Stimulated activated CD8-positive, alpha-beta memory T cell treated with anti-CD3 and anti-CD28 coated beads, Interleukin-15, amount 100 ng/mL, for 4 hours (primary cell): ENCODE measurements at regions not wholly inside any gene's neighbourhood (a gene's known extent, or its start where the extent isn't known, plus 50 kb on each side); places are given as distances from the start of the nearest gene placed in this dataset.
"Not testable (repeated sequence)": the region's sequence is repeated elsewhere in the genome, so short reads cannot be mapped to it uniquely, and the experiment has no call there.

Experiments
- DNase-seq, 2 donors: peaks; one replicate each; pipeline ENCODE4 v3.0.0-alpha.2; 2020; ENCODE audit warnings: low read depth in 2 of 2

- no peak for DNase-seq
Measured at GRCh38 chr10:94225589-94225988, 137.2 kb downstream of the NOC3L start.

DNA sequence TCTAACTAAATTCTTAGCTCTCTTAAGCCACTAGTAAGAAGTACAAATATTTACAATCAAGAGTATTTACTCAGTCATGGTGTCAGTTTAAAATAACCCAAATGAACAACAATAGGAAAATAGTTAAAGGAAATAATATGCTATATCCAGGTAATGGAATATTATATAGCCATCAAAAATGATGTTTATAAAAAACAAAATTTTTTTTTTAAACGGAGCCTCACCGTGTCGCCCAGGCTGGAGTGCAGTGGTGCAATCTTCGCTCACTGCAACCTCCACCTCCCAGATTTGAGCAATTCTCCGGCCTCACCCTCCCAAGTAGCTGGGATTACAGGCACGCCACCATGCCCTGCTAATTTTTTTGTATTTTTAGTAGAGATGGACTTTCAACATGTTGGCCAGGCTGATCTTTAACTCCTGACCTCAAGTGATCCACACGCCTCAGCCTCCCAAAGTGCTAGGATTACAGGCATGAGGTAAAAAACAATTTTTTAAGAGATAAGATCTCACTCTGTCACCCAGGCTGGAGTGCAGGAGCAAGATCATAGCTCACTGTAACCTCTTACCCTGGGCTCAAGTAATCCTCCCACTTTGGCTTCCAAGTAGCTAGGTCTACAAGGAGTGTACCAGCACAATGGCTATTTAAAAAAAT is 132.5 kb downstream of the NOC3L start:
- no peak for DNase-seq

GRCh38 chr10:94232711-94233383 is 129.9 kb downstream of the NOC3L start:
- no peak for DNase-seq

DNA sequence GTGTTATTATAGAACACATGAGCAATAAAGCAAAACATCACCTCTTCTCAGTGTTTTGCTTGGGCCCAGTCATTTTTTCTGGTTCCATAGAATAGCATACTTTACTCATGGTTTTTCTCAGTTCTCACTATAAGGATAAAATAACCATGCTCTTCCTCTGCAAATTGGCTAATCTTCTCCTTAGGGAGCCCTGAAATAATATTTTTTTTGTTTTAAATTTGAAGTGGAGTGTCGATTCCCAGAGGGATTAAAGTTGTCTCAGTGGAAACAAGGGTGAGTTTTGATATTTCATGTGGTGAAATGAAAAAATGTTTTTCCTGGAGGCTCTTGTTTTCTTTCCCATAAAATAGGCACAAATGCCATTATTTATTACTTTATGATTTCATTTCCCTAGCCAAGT is 127.3 kb downstream of the NOC3L start:
- DNase-seq = no peak

GRCh38 chr10:94238006-94238617 is 124.6 kb downstream of the NOC3L start:
- DNase-seq = no peak

DNA sequence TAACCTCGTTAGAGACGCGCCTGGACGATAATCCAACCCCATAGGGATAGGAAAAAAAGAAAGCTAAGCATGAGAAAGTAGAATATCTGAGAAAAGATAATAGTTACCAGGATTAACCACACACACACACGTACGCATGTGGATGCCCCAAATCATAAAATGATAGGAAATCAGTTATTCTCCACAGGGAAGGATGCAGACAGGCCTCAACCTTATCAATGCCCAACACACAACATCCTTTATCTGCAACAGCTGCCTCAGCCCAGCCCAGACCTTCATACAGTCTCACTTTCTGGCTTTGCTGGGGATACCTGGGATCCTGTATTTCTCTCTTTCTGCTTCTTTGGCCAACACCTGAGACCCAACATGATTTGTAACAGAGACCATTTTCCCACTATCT is 123.0 kb downstream of the NOC3L start:
- DNase-seq = no peak

DNA sequence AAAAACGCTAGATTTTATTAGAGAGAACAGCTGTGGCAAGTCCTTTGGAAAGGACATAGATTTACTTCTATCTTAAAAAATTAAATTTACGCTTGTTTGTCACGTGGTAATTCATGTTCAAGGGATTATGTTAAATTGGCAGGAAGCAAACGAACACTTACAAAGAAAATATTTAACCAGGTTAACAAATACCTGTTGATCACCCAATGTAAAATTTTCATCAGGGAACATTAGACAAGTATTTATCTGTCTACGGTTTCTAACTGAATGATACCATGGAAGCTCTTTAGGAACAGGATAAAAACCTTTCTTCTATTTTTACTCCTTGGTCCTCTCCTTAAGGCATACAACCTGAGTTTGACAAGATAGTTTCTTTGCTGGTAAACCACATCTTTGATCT is 122.2 kb downstream of the NOC3L start:
- no peak for DNase-seq

GRCh38 chr10:94240901-94241300 is 121.8 kb downstream of the NOC3L start:
- no peak for DNase-seq

DNA sequence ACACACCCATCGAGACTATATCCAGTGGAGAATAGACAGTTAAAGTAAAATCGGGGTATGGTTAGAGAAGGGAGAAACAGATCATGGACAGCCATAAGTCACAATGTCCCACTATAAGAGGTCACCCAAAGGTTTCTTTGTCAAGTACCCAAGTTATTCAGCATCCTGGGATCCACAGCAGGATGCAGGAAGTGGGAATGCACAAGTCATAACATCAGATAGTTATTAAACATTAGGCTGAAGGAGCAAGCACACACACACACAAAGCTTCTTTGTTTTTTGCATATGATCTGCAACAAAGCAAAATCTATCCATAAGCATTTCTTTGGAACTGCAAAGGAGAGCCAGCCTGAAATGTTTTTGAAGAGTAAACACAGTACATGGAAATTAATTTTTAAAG is 111.6 kb downstream of the NOC3L start:
- DNase-seq = no peak

DNA sequence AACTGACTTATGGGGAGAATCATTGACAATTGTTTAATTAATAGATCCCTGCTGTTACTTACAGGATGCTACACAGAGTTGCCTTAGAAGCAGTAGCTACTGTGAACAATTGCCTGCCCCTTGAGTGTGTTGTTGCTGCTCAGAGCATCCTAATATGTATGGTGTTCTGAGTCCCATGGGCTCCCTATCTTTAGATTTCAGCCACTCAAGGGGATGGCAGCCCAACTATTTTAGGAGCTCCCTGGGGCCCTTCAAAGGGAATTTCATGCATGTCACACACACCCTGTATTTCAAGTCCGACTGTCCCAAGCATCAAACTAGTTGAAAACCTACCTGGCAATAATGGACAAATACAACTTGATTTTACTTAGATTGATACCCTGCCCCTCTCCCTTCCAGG is 111.2 kb downstream of the NOC3L start:
- DNase-seq = no peak

DNA sequence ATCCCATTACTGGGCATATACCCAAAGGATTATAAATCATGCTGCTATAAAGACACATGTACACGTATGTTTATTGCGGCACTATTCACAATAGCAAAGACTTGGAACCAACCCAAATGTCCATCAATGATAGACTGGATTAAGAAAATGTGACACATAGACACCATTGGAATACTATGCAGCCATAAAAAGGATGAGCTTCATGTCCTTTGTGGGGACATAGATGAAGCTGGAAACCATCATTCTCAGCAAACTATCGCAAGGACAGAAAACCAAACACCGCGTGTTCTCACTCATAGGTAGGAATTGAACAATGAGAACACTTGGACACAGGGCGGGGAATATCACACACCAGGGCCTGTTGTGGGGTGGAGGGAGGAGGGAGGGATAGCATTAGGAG is 105.3 kb downstream of the NOC3L start:
- not testable (repeated sequence) for DNase-seq

- DNase-seq = no peak
Measured at GRCh38 chr10:94260455-94260854, 102.3 kb downstream of the NOC3L start.

DNA sequence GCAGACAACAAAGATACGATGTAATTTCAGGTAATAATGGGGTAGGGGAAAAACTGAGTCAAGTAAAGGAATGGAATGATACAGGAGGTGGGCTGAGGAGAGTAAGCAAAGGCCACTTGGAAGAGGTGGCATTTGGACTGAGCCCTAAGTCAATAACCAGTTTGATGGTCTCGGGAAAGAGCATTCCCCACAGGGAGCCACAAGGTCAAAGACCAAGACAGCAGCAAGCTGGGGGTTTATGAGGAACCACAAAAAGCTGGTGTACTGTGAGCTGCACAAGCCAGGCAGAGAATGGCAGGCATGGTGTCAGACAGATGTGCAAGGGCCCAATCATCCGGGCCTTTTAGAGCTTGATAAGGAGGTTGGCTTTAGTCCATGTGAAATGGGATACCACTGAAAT is 98.7 kb downstream of the NOC3L start:
- no peak for DNase-seq

- no peak for DNase-seq
Measured at GRCh38 chr10:94266091-94266490, 96.6 kb downstream of the NOC3L start.

DNA sequence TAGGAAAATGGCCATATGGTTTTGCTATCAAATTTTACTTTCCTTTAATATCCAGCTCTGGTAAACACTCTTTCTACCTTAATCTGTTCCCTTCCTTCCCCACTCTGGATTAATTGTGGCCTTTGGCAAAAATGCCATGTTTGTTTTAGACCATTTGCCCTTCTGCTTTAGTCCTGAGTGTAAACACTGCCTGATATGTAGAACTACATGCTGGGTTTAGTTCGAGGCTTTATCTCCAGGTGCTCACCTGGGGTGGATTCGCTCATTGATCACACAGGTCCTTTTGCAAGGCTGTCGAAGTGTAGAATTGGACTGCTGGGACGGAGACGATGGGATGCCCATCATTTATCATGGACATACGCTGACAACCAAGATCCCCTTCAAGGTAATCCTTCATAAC is 94.1 kb downstream of the NOC3L start:
- DNase-seq = no peak

- no peak for DNase-seq
Measured at GRCh38 chr10:94274142-94274787, 88.5 kb downstream of the NOC3L start.

- DNase-seq = no peak
Measured at GRCh38 chr10:94276140-94276539, 86.6 kb downstream of the NOC3L start.

DNA sequence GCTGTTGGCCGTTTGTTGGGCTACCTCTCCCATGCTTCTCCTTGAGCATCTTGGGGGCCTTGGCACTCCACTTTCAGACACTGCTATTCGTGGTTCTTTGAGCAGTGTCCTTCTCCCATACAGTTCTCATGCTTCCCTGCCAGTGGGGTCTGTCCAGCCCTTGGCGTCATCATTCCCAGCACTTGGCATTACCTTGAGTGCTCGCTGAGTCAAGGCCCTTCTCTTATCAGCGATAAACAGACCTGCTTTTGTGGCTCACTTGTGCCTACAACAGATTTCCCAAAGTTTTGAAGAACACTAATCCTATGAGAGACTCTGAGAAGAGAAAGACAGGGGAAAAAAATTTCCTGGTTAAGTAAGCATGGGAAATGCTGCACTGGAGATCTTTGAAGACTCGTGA is 85.3 kb downstream of the NOC3L start:
- DNase-seq = no peak

DNA sequence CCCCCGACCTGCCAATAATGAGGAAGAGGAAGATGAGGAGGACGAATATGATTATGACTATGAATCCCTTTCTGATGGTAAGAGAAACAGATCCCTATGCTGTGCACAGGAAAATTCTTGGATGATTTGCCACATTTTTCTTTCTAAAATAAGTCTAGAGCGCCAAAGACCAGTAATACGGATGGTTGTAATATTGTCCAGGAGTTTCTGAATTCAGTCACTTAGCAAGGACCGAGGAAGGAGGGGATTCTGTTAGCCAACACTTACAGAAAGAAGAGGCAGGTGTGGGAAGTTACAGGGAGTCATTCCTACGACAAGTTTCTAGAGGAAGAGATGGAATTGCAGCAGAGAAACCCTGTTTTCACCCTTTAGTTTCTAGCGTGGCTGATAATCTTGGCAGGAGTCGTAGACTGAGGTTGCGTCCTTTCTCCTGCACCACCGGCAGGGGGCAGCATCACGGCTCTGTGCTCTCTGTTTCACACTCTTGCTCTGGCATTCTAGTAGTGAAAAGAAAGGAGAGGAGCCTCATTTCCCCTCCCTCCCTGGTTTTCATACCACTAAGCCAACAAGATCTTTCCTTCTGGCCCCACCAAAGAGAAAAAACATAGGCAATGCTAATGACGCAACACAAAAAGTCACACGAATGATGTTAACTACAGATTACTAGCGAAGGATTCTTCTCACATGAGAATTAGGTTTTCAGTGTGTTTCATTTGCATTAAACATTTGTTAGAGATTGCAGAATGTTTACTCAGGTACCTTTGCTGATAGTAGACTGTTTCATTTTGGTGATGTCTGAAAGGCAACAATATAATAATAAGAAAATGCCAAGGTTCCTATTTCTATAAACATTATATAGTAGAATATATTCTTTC is 82.7 kb downstream of the NOC3L start:
- DNase-seq = peak in 1 of 2 donors; percentile 9

DNA sequence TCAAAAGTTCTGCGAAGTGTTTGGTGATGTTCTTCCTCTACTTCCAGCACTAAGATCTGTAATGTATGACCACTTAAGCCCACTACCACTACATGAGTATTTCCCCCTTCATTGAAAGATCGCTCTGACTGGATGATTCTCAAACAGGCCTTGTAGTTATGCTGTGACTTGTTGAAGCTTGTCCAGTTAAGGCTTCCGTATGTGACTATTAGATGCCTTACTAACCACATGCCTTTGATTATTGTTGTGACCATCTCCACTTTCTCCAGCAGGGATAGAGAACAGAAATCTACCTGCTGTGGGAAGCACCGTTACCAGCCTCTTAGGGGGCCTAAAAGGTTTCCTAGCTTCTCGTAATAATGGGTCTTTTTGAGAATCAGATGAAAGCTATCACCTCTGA is 81.1 kb downstream of the NOC3L start:
- DNase-seq = no peak

DNA sequence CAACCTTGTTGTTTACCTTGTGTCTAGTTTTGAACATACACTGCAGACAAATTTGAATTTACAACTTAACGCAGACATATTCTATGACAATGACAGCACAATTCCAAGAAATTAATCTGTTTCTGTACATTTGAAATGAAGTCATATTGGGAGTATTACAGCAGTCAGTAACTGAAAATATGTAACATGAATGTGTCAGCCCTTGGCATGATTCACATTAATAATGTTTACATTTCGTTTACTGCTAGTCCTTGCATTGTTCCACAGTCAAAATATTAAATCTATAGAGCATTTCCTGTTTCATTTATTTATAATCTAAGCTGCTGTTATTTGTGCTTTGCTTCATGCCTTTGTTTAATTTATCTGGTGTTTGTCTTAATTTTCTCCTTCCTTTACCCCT is 80.4 kb downstream of the NOC3L start:
- no peak for DNase-seq
